GM21367 (cell line): ENCODE measurements at regions not wholly inside any gene's neighbourhood (a gene's known extent, or its start where the extent isn't known, plus 50 kb on each side); places are given as distances from the start of the nearest gene placed in this dataset.

Experiments used
- ATAC-seq: cut with Tn5 transposase; IDR thresholded peaks from one replicate; pipeline ENCODE4 v1.9.1; 2021; ENCODE audit not compliant: unreplicated experiment

- no peak for ATAC-seq
These were observed 172.3 kb upstream of the IER5L start for GRCh38 chr9:129350143-129350935.

- no peak for ATAC-seq
These were observed 171.5 kb upstream of the IER5L start for GRCh38 chr9:129349665-129349947.

GRCh38 chr9:129348890-129349664 lies 171.0 kb upstream of the IER5L start:
- no peak for ATAC-seq

- no peak for ATAC-seq
These were observed 169.5 kb upstream of the IER5L start for GRCh38 chr9:129347316-129348120.

GRCh38 chr9:129346046-129346445 lies 168.0 kb upstream of the IER5L start:
- ATAC-seq, result no peak

GRCh38 chr9:129344641-129345495 lies 166.8 kb upstream of the IER5L start:
- ATAC-seq, result no peak

- ATAC-seq, result no peak
These were observed 165.6 kb upstream of the IER5L start for GRCh38 chr9:129343424-129344375.

GRCh38 chr9:129342591-129343423 lies 164.7 kb upstream of the IER5L start:
- ATAC-seq, result no peak

- ATAC-seq, result no peak
These were observed 163.9 kb upstream of the IER5L start for GRCh38 chr9:129341987-129342348.

- ATAC-seq, result no peak
These were observed 163.3 kb upstream of the IER5L start for GRCh38 chr9:129341171-129341986.

GRCh38 chr9:129340427-129341170 lies 162.5 kb upstream of the IER5L start:
- ATAC-seq, result no peak

GRCh38 chr9:129339539-129340157 lies 161.6 kb upstream of the IER5L start:
- ATAC-seq, result no peak

- ATAC-seq, result no peak
These were observed 160.8 kb upstream of the IER5L start for GRCh38 chr9:129338724-129339430.

- ATAC-seq, result no peak
These were observed 159.5 kb upstream of the IER5L start for GRCh38 chr9:129337336-129338140.

GRCh38 chr9:129336601-129337331 lies 158.7 kb upstream of the IER5L start:
- ATAC-seq, result no peak
